B cell (primary cell): ENCODE measurements at regions not wholly inside any gene's neighbourhood (a gene's known extent, or its start where the extent isn't known, plus 50 kb on each side); places are given as distances from the start of the nearest gene placed in this dataset.

Source experiments
- ATAC-seq: fragments of 200-7000 bp; cut with Tn5 transposase; one replicate; pipeline ENCODE4 v1.10.0; 2021; ENCODE audit warnings: low read depth, mild to moderate bottlenecking, moderate number of reproducible peaks, moderate library complexity
- CTCF ChIA-PET: fragments of 350-600 bp; sonication (Branson Sonifier 250); formaldehyde crosslinking; loops from one replicate; lab custom pipeline; 2021; ENCODE audit warnings: antibody characterized with exemption, inconsistent platforms; lab: Charles Lee
- POLR2A ChIA-PET: fragments of 350-600 bp; sonication (Branson Sonifier 250); formaldehyde crosslinking; loops from one replicate; lab custom pipeline; 2021; ENCODE audit warnings: antibody characterized with exemption; lab: Charles Lee
- DNase-seq: peaks from one replicate; pipeline ENCODE4 v3.0.0; 2013
- H2AFZ ChIP-seq: 2 replicates; pipeline ENCODE4 v1.6.1; 2012; ENCODE audit warnings: mild to moderate bottlenecking, low read depth, low read length; ENCODE audit not compliant: insufficient read depth, poor library complexity, severe bottlenecking
- H3K27ac ChIP-seq, 2 donors: 1 replicate in 1 of 2; 2 replicates in 1 of 2; pipeline ENCODE4 v1.5.1; 2012 to 2013; ENCODE audit warnings: low read length in 2 of 2, mild to moderate bottlenecking in 2 of 2, moderate library complexity in 1 of 2
- H3K27me3 ChIP-seq, 4 experiments: fragments of 200-600 bp in 1 of 4; sonication (generic) in 1 of 4; replicated peaks in 1 of 4; 1 replicate in 2 of 4; 2 replicates in 2 of 4; pipeline versions ENCODE4 v1.6.1 to v1.7.0; 2013 to 2016; ENCODE audit warnings: low read length in 3 of 4, mild to moderate bottlenecking in 2 of 4, mixed read lengths in 1 of 4, moderate library complexity in 1 of 4; ENCODE audit not compliant: insufficient read depth in 4 of 4, control insufficient read depth in 3 of 4; ENCODE audit errors: control extremely low read depth in 1 of 4
- H3K36me3 ChIP-seq, 2 experiments: replicated peaks in 1 of 2; 1 replicate in 1 of 2; 2 replicates in 1 of 2; pipeline versions ENCODE4 v1.6.1 to v1.7.1; 2013; ENCODE audit warnings: low read length in 1 of 2; ENCODE audit not compliant: insufficient read depth in 2 of 2, control insufficient read depth in 1 of 2; ENCODE audit errors: control extremely low read depth in 1 of 2, extremely low read depth in 1 of 2
- H3K4me1 ChIP-seq, 2 donors: fragments of 200-600 bp in 1 of 2; sonication (generic) in 1 of 2; 1 replicate in 1 of 2; 2 replicates in 1 of 2; pipeline versions ENCODE4 v1.5.1 to v1.6.1; 2013 to 2017; ENCODE audit warnings: low read length in 2 of 2; ENCODE audit not compliant: control insufficient read depth in 2 of 2, insufficient read depth in 2 of 2
- H3K4me2 ChIP-seq: replicated peaks from 2 replicates; pipeline ENCODE3; 2012; ENCODE audit warnings: mild to moderate bottlenecking, low read depth, low read length; ENCODE audit not compliant: poor library complexity, severe bottlenecking
- H3K4me3 ChIP-seq, 5 experiments: fragments of 200-600 bp in 1 of 5; sonication (generic) in 1 of 5; 1 replicate in 3 of 5; 2 replicates in 2 of 5; pipeline versions ENCODE4 v1.5.1 to v1.7.0; 2011 to 2016; ENCODE audit warnings: low read length in 4 of 5, mild to moderate bottlenecking in 4 of 5, low read depth in 2 of 5, control low read depth in 1 of 5, moderate library complexity in 1 of 5; ENCODE audit not compliant: insufficient read depth in 1 of 5; ENCODE audit errors: control extremely low read depth in 1 of 5, extremely low read depth in 1 of 5
- H3K79me2 ChIP-seq: fragments of 200-600 bp; sonication (generic); one replicate; pipeline ENCODE4 v1.6.0; 2016; ENCODE audit warnings: low read length; ENCODE audit not compliant: control insufficient read depth, insufficient read depth
- H3K9ac ChIP-seq: fragments of 200-600 bp; sonication (generic); 2 replicates; pipeline ENCODE4 v1.6.1; 2017; ENCODE audit warnings: mild to moderate bottlenecking, low read length, moderate library complexity
- H3K9me3 ChIP-seq, 3 donors: one replicate each; pipeline versions ENCODE4 v1.6.1 to v1.7.1; 2013; ENCODE audit warnings: low read length in 2 of 3; ENCODE audit not compliant: control insufficient read depth in 2 of 3, insufficient read depth in 1 of 3; ENCODE audit errors: control extremely low read depth in 1 of 3
- H4K20me1 ChIP-seq: 2 replicates; pipeline ENCODE4 v1.6.0; 2012; ENCODE audit warnings: mild to moderate bottlenecking, low read length; ENCODE audit not compliant: insufficient read depth, control insufficient read depth, poor library complexity, severe bottlenecking
- H3K27ac Mint-ChIP-seq: one replicate; pipeline ENCODE4 v1.8.0; 2021; ENCODE audit warnings: mixed read lengths
- H3K27me3 Mint-ChIP-seq: one replicate; pipeline ENCODE4 v1.8.0; 2021; ENCODE audit warnings: mixed read lengths
- H3K4me1 Mint-ChIP-seq: one replicate; pipeline ENCODE4 v1.8.0; 2021; ENCODE audit warnings: mixed read lengths
- H3K4me3 Mint-ChIP-seq: one replicate; pipeline ENCODE4 v1.8.0; 2021; ENCODE audit warnings: mixed read lengths
- H3K9me3 Mint-ChIP-seq: one replicate; pipeline ENCODE4 v1.8.0; 2022; ENCODE audit warnings: mixed read lengths; ENCODE audit not compliant: insufficient read depth
- CTCF ChIP-seq: fragments of 200-600 bp; IDR thresholded peaks from one replicate; pipeline ENCODE4 v1.8.0; 2022; ENCODE audit warnings: antibody characterized with exemption, mild to moderate bottlenecking
- EZH2 ChIP-seq: IDR thresholded peaks from 2 replicates; pipeline ENCODE4 v1.6.1; 2012; ENCODE audit warnings: borderline replicate concordance, low read depth, mild to moderate bottlenecking, moderate library complexity, low read length; ENCODE audit not compliant: insufficient read depth, poor library complexity, severe bottlenecking
- WGBS: methylation state at CpG from one replicate; pipeline ENCODE4 v1.1.5; 2013; ENCODE audit warnings: missing lambda C conversion rate; ENCODE audit not compliant: insufficient coverage; 5-methylcytosine and 5-hydroxymethylcytosine counted together
- intact Hi-C: fragments of 100-400 bp; cut with micrococcal nuclease; formaldehyde crosslinking; loops from one replicate; pipeline ENCODE4 v1.10.0; 2022

- intact Hi-C loops, result no loop called here
- Histone ChIP-seq H3K9me3 (peaks cover 0 to 2% (median 0%) of the 10 kb centered on the region in 3 donors), H3K27me3 (no peaks in the 10 kb centered on the region), H3K36me3 (no peaks in the 10 kb centered on the region), H2AFZ (no peak overlapping the region), H3K79me2 (no peaks in the 10 kb centered on the region), H4K20me1 (no peaks in the 10 kb centered on the region), H3K4me2 (no peak overlapping the region), H3K4me3 (no peak overlapping the region), H3K4me1 (peaks cover 0 to 4% of the 10 kb centered on the region in 2 donors), H3K9ac (no peak overlapping the region), H3K27ac (no peak overlapping the region)
- POLR2A ChIA-PET, result no interaction called here
- CTCF ChIA-PET, result no interaction called here
- Mint-ChIP-seq H3K27me3 (no peaks in the 10 kb centered on the region), H3K4me3 (no peak overlapping the region), H3K4me1 (peaks cover 14% of the 10 kb centered on the region), H3K27ac (no peak overlapping the region), H3K9me3 (no peaks in the 10 kb centered on the region)
- ATAC-seq, result no peak
- WGBS, result no CpG with 5 or more reads among the region's 4 CpGs
- no peak for TF ChIP-seq CTCF
- no peak for DNase-seq
Measured at GRCh38 chr3:40655551-40655950, 130.8 kb downstream of the ZNF621 start.

GRCh38 chr3:40657623-40658022, 132.9 kb downstream of the ZNF621 start:
- H3K4me1 ChIP-seq, result peaks cover 0 to 4% of the 10 kb centered on the region in 2 donors
- H3K36me3 ChIP-seq, result no peaks in the 10 kb centered on the region
- no peaks in the 10 kb centered on the region for H4K20me1 ChIP-seq
- H3K9ac ChIP-seq, result no peak overlapping the region
- no peak for DNase-seq
- POLR2A ChIA-PET, result no interaction called here
- Mint-ChIP-seq H3K4me1 (peaks cover 16% of the 10 kb centered on the region), H3K4me3 (no peak overlapping the region), H3K27me3 (no peaks in the 10 kb centered on the region), H3K27ac (no peak overlapping the region), H3K9me3 (no peaks in the 10 kb centered on the region)
- CTCF ChIA-PET, result interaction anchor here (0.9 kb wide), 1 partner anchor 77 kb away, joined by 3 read pairs; no protein-coding TSS in a partner anchor
- ATAC-seq, result no peak
- intact Hi-C loops, result no loop called here
- H3K79me2 ChIP-seq, result no peaks in the 10 kb centered on the region
- H3K4me2 ChIP-seq, result no peak overlapping the region
- TF ChIP-seq EZH2 (no peak), CTCF (no peak)
- peaks cover 0 to 2% (median 0%) of the 10 kb centered on the region in 3 donors for H3K9me3 ChIP-seq
- WGBS, result no CpG with 5 or more reads among the region's 3 CpGs
- no peaks in the 10 kb centered on the region for H3K27me3 ChIP-seq
- H3K4me3 ChIP-seq, result no peak overlapping the region
- no peak overlapping the region for H2AFZ ChIP-seq
- no peak overlapping the region for H3K27ac ChIP-seq
